NB4 (cell line): ENCODE measurements at regions not wholly inside any gene's neighbourhood (a gene's known extent, or its start where the extent isn't known, plus 50 kb on each side); places are given as distances from the start of the nearest gene placed in this dataset.

Experiments
- MYC ChIP-seq: IDR thresholded peaks from 2 replicates; pipeline ENCODE4 v1.6.1; 2011; ENCODE audit warnings: low read depth, low read length
- POLR2A ChIP-seq: IDR thresholded peaks from 2 replicates; pipeline ENCODE4 v1.6.1; 2011; ENCODE audit warnings: mild to moderate bottlenecking; ENCODE audit not compliant: insufficient read length; ENCODE audit errors: extremely low read depth
- TF ChIP-seq, protein P1 (sequence below): IDR thresholded peaks from one replicate; pipeline ENCODE4 v1.5.1; 2012; ENCODE audit warnings: low read depth, low read length
- TF ChIP-seq, protein P2 (sequence below): IDR thresholded peaks from 2 replicates; pipeline ENCODE4 v1.6.1; 2011; ENCODE audit warnings: low read depth, low read length

- TF ChIP-seq, protein P1, sequence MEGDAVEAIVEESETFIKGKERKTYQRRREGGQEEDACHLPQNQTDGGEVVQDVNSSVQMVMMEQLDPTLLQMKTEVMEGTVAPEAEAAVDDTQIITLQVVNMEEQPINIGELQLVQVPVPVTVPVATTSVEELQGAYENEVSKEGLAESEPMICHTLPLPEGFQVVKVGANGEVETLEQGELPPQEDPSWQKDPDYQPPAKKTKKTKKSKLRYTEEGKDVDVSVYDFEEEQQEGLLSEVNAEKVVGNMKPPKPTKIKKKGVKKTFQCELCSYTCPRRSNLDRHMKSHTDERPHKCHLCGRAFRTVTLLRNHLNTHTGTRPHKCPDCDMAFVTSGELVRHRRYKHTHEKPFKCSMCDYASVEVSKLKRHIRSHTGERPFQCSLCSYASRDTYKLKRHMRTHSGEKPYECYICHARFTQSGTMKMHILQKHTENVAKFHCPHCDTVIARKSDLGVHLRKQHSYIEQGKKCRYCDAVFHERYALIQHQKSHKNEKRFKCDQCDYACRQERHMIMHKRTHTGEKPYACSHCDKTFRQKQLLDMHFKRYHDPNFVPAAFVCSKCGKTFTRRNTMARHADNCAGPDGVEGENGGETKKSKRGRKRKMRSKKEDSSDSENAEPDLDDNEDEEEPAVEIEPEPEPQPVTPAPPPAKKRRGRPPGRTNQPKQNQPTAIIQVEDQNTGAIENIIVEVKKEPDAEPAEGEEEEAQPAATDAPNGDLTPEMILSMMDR: no peak
- TF ChIP-seq POLR2A (no peak), MYC (no peak)
- TF ChIP-seq, protein P2, sequence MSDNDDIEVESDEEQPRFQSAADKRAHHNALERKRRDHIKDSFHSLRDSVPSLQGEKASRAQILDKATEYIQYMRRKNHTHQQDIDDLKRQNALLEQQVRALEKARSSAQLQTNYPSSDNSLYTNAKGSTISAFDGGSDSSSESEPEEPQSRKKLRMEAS: no peak
These were observed 586.7 kb downstream of the NTRK3 start for GRCh38 chr15:87669846-87670245.
